HUES48 (cell line): ENCODE measurements at regions not wholly inside any gene's neighbourhood (a gene's known extent, or its start where the extent isn't known, plus 50 kb on each side); places are given as distances from the start of the nearest gene placed in this dataset.

Source experiments
- H3K27ac ChIP-seq: one replicate; pipeline ENCODE4 v1.7.0; 2013; ENCODE audit warnings: low read depth, low read length, inconsistent platforms
- H3K27me3 ChIP-seq: 2 replicates; pipeline ENCODE4 v1.6.1; 2013; ENCODE audit warnings: mild to moderate bottlenecking, low read length; ENCODE audit not compliant: control insufficient read depth, insufficient read depth
- H3K36me3 ChIP-seq: 2 replicates; pipeline ENCODE4 v1.6.1; 2013; ENCODE audit warnings: low read length; ENCODE audit not compliant: control insufficient read depth, insufficient read depth
- H3K4me1 ChIP-seq: 2 replicates; pipeline ENCODE4 v1.6.1; 2013; ENCODE audit warnings: mild to moderate bottlenecking, low read length; ENCODE audit not compliant: control insufficient read depth, insufficient read depth
- H3K4me3 ChIP-seq: 2 replicates; pipeline ENCODE4 v1.5.1; 2013; ENCODE audit warnings: mild to moderate bottlenecking, low read depth, low read length
- H3K9ac ChIP-seq: 2 replicates; pipeline ENCODE4 v1.6.1; 2013; ENCODE audit warnings: mild to moderate bottlenecking, low read depth, low read length, moderate library complexity
- H3K9me3 ChIP-seq: 2 replicates; pipeline ENCODE4 v1.6.1; 2013; ENCODE audit warnings: low read length; ENCODE audit not compliant: control insufficient read depth, insufficient read depth

DNA sequence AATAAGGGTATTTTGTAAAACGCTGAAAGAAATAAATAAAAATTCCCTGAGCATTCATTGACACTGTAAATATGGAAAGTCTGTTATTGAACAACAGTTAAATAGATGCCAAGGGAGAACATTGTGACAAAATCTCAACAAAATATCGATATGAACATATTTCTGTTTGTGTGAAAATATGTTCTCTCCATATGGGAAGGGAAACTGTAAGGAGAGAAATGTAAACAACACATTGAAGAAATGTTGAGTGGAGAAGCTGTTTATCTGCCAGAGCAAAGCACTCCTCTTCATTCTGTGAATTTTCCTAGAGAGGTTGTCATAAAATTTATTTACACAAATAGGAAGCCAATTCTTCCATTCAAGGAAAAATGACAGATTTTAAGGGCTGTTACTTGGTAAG lies 57.1 kb upstream of the EOMES start:
- Histone ChIP-seq H3K9me3 (no peaks in the 10 kb centered on the region), H3K4me3 (no peak overlapping the region)

DNA sequence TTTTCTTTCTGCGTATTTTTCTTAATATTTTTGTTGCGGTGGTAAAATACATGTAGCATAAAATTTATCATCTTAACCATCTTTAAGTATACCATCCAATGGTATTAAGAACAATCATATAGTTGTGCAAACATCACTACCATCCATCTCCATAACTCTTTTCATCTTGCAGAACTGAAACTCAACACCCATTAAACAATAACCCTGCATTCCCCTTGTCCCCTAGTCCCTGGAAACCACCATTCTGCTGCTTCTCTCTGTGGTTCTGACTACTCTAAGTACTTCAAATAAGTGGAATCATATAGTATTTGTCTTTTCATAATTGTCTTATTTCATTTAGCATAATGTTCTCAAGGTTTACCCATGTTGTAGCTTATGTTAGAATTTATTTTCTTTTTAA lies 67.3 kb upstream of the EOMES start:
- H3K9me3 ChIP-seq, result no peaks in the 10 kb centered on the region
- H3K27me3 ChIP-seq, result no peaks in the 10 kb centered on the region
- H3K36me3 ChIP-seq, result no peaks in the 10 kb centered on the region
- H3K4me3 ChIP-seq, result no peak overlapping the region
- H3K27ac ChIP-seq, result no peak overlapping the region
- H3K9ac ChIP-seq, result no peak overlapping the region
- no peaks in the 10 kb centered on the region for H3K4me1 ChIP-seq

More for the DNA sequence above, 57.1 kb upstream of the EOMES start:
- Histone ChIP-seq H3K36me3 (no peaks in the 10 kb centered on the region), H3K27me3 (no peaks in the 10 kb centered on the region), H3K4me1 (no peaks in the 10 kb centered on the region), H3K27ac (no peak overlapping the region), H3K9ac (no peak overlapping the region)

DNA sequence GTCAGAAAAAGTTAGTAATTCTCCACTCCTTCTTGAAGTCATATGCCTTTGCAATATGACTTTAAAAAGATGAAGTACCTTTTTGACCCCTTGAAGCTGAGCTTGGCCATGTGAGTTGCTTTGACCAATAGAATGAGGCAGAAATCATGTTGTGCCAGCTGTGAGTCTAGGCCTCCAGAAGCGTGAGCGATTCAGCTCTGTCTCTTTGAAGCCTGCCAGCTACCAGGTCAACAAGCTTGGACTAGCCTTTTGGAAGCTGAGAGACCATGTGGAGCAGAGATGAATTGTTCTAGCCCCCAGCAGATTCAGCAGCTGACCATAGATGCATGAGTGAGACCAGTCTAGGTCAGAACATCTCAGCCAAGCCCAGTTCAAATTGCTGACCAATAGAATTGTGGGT lies 69.8 kb upstream of the EOMES start:
- Histone ChIP-seq H3K36me3 (no peaks in the 10 kb centered on the region), H3K27me3 (no peaks in the 10 kb centered on the region), H3K4me1 (no peaks in the 10 kb centered on the region), H3K9ac (no peak overlapping the region), H3K27ac (no peak overlapping the region), H3K4me3 (no peak overlapping the region), H3K9me3 (no peaks in the 10 kb centered on the region)

DNA sequence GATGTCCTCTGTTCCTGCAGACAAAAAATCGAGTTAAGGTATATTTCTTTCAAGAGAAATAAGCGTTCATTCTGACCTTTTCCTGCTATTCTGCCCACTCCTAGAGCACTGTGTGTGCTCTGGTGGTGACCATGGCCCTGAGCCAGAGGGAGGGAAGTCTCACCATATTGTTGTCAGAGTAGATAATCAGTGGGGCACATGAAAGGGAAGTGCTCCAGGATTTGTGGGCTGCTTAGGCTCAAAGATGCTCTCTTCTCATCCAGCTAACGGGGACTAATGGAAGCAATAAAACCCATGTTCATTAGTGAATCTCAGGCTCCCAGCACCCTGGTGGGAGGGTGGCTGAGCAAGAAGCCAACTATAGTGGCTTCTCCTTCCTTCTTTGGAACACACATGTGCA lies 70.7 kb upstream of the EOMES start:
- no peaks in the 10 kb centered on the region for H3K9me3 ChIP-seq
- no peak overlapping the region for H3K4me3 ChIP-seq
- H3K36me3 ChIP-seq, result no peaks in the 10 kb centered on the region
- no peaks in the 10 kb centered on the region for H3K4me1 ChIP-seq
- H3K9ac ChIP-seq, result no peak overlapping the region
- no peaks in the 10 kb centered on the region for H3K27me3 ChIP-seq
- H3K27ac ChIP-seq, result no peak overlapping the region

DNA sequence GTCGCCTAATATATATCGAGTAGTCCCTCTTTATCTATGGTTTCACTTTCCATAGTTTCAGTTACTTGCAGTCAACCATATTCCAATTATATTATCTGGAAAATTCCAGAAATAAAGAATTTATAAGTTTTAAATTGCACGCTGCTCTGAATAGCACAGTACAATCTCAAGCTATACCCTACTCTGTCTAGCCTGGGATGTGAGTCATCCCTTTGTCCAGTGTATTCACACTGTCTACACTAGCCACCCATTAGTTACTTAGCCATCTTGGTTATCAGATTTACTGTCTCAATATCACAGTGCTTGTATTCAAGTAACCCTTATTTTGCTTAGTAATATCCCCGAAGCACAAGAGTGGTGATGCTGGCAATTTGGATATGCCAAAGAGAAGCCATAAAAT lies 72.1 kb upstream of the EOMES start:
- H3K27ac ChIP-seq, result no peak overlapping the region
- no peaks in the 10 kb centered on the region for H3K36me3 ChIP-seq
- H3K4me3 ChIP-seq, result no peak overlapping the region
- H3K9me3 ChIP-seq, result no peaks in the 10 kb centered on the region
- no peaks in the 10 kb centered on the region for H3K4me1 ChIP-seq
- no peaks in the 10 kb centered on the region for H3K27me3 ChIP-seq
- no peak overlapping the region for H3K9ac ChIP-seq

DNA sequence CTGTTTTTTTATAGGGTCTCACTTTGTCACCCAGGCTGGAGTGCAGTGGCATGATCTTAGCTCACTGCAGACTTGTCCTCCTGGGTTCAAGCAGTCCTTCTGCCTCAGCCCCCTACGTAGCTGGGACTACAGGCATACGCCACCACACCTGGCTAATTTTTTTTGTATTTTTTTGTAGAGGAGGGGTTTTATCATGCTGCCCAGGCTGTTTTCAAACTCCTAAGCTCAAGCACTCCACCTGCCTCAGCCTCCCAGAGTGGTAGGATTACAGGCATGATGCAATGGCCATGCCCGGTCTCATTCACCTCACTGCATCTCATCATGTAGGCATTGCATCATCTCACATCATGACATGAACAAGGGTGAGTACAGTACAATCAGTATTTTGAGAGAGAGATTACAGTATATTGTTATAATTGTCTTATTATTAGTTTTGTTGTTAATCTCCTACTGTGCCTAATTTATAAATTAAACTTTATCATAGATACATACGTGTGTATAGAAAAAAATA lies 74.3 kb upstream of the EOMES start:
- Histone ChIP-seq H3K9ac (no peak overlapping the region), H3K36me3 (no peaks in the 10 kb centered on the region), H3K27ac (no peak overlapping the region), H3K4me3 (no peak overlapping the region), H3K4me1 (no peaks in the 10 kb centered on the region), H3K9me3 (no peaks in the 10 kb centered on the region), H3K27me3 (no peaks in the 10 kb centered on the region)

DNA sequence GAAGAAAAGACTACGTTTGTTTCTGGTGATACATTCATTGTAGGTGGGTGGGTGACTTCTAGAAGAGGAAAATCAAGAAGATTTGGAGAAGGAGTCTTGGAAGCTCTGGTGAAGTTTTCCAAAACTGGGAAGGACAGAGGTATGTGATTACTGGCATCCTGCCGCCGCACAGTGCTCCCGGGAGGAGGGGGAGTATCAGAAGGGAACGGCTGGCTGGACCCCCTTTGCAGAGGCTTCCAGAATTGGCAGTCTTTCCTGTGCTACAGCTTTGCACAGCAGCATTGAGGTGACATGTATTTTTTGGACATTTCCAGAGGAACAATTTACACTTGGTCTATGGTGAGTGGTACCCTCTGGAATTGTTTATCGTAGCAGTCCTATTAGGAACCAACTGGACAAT lies 75.7 kb upstream of the EOMES start:
- H3K27me3 ChIP-seq, result no peaks in the 10 kb centered on the region
- no peak overlapping the region for H3K27ac ChIP-seq

DNA sequence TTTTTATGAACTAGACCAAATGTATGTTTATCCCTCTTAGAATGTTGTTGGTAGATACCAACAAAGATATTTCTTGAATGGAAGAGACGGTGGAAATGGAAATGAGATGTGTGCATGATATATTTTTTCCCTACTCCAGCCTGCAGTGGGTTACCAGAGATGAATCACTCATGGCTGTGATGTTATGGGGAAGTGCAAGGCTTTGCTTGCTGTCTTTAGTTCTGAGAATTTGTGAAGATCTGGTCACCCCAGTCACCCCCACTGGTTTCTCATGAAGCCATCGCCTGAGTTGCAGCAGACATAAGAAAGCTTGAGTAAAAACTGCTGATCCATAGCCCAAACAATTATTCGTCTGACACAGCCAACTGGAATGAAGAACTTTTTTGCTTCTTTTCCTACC lies 78.1 kb upstream of the EOMES start:
- no peaks in the 10 kb centered on the region for H3K4me1 ChIP-seq
- H3K27me3 ChIP-seq, result no peaks in the 10 kb centered on the region
- no peak overlapping the region for H3K4me3 ChIP-seq
- no peaks in the 10 kb centered on the region for H3K9me3 ChIP-seq
- no peak overlapping the region for H3K9ac ChIP-seq
- no peak overlapping the region for H3K27ac ChIP-seq
- no peaks in the 10 kb centered on the region for H3K36me3 ChIP-seq

More for the DNA sequence above, 75.7 kb upstream of the EOMES start:
- H3K36me3 ChIP-seq, result no peaks in the 10 kb centered on the region
- H3K4me1 ChIP-seq, result no peaks in the 10 kb centered on the region
- H3K9me3 ChIP-seq, result no peaks in the 10 kb centered on the region
- no peak overlapping the region for H3K4me3 ChIP-seq
- no peak overlapping the region for H3K9ac ChIP-seq

DNA sequence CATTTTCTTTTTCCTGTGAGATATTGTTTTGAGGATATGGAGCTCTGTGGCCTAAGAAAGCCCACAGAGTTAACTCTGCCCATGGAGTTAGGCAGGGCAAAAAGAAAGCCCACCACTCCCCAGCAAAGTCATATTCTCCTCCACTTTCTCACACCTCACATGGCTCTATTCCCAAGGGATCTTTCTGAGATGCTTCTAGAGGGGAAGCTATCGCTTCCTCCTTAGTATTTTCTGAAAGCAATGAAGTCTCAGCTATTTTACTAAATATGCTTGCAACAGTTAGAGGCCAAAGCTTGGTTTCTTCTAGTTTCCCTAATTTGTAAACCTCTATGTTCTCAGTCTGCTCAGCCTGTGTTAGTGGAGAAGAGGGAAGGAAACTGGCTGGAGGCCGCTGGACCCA lies 80.3 kb upstream of the EOMES start:
- H3K9ac ChIP-seq, result no peak overlapping the region

DNA sequence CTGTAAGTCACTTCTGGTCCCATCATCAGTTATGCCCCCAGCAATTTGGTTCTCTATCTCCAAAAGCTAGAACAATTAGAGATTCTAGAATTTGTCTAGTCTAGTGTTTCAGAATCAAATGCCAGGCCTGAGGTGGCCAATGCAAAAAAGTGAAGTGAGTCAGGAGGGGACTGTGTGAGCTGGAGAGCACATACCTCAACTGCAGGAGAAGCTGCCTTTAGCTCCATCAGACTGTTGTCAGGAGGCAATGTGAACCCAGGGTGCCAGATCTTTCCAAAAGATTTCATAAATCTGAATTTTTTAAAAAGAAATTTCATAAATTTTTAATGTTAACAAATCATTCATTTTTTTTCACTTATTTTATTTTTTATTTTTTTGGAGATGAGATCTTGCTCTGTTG lies 80.7 kb upstream of the EOMES start:
- no peaks in the 10 kb centered on the region for H3K36me3 ChIP-seq
- H3K27ac ChIP-seq, result no peak overlapping the region
- H3K9me3 ChIP-seq, result no peaks in the 10 kb centered on the region
- no peaks in the 10 kb centered on the region for H3K27me3 ChIP-seq
- no peak overlapping the region for H3K4me3 ChIP-seq
- no peaks in the 10 kb centered on the region for H3K4me1 ChIP-seq
- H3K9ac ChIP-seq, result no peak overlapping the region

More for the DNA sequence above, 80.3 kb upstream of the EOMES start:
- no peaks in the 10 kb centered on the region for H3K36me3 ChIP-seq
- no peaks in the 10 kb centered on the region for H3K27me3 ChIP-seq
- H3K9me3 ChIP-seq, result no peaks in the 10 kb centered on the region
- no peaks in the 10 kb centered on the region for H3K4me1 ChIP-seq
- H3K27ac ChIP-seq, result no peak overlapping the region
- H3K4me3 ChIP-seq, result no peak overlapping the region

DNA sequence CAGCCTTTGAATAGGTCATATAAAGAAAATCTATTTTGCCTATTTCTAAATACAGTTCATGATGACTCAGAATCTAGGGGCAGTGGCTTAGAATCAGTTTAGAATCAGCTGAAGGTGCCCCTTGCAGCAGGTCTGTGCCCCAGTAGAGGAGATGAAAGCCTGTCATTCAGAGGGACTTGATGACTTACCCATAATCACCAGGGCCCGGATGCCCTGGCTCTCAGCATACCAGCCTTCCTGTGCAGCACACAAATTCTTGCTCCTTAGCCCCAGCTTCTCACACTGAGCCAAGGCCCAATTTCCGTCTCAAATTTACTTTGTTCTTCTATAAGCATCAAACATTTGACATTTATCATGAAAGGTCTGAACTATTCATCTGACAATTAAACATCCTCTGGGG lies 83.2 kb upstream of the EOMES start:
- Histone ChIP-seq H3K9ac (no peak overlapping the region), H3K9me3 (no peaks in the 10 kb centered on the region), H3K4me3 (no peak overlapping the region), H3K36me3 (no peaks in the 10 kb centered on the region), H3K27me3 (no peaks in the 10 kb centered on the region), H3K27ac (no peak overlapping the region), H3K4me1 (no peaks in the 10 kb centered on the region)

DNA sequence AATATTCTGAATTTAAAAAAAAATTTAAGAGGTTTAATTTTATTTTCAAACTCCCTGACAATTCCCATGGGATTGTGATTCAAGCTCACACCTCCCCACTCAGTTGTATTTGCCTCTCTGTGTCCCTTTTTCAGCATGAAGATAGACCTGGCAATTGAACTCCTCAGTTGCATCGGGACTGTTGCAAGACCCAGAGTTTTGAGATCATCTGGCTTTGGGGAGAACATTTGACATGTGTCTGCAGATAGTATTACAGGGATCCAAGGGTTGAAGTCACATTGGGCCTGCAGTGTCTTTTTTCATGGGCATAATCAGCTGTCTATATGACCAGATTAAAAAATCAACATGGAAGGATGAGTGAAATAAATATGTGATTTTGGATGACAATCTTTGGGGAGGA lies 91.1 kb upstream of the EOMES start:
- H3K27ac ChIP-seq, result peak overlapping the region; percentile 13
- peaks cover 12% of the 10 kb centered on the region for H3K4me1 ChIP-seq
- no peaks in the 10 kb centered on the region for H3K36me3 ChIP-seq
- H3K9me3 ChIP-seq, result no peaks in the 10 kb centered on the region
- no peaks in the 10 kb centered on the region; the same call in 1 of the 2 replicates for H3K27me3 ChIP-seq
- no peak overlapping the region for H3K9ac ChIP-seq
- H3K4me3 ChIP-seq, result no peak overlapping the region
